ENCODE measurements at regions not wholly inside any gene's neighbourhood (a gene's known extent, or its start where the extent isn't known, plus 50 kb on each side); places are given as distances from the start of the nearest gene placed in this dataset.
"Not testable (repeated sequence)": the region's sequence is repeated elsewhere in the genome, so short reads cannot be mapped to it uniquely, and the experiment has no call there.

- RAD21 ChIA-PET (ENCODE audit: unreplicated experiment); H3K36me3 ChIP-seq (ENCODE audit: control insufficient read depth in 2 of 2, insufficient read depth in 2 of 2, low read length in 1 of 2); H3K4me2 ChIP-seq (ENCODE audit: control insufficient read depth, insufficient read depth); POLR2A ChIA-PET; DNase-seq (ENCODE audit: low read depth, low spot score); H3K9me3 ChIP-seq (replicated peaks; ENCODE audit: control insufficient read depth, insufficient read depth, low read length); ATAC-seq; H3K4me1 ChIP-seq (ENCODE audit: control insufficient read depth, insufficient read depth, low read length); H3K79me2 ChIP-seq (ENCODE audit: control insufficient read depth, insufficient read depth, low read length); H3K9ac ChIP-seq (ENCODE audit: control insufficient read depth, insufficient read depth, low read length); SMC1A ChIA-PET (ENCODE audit: uncharacterized antibody, unreplicated experiment); intact Hi-C loops (cut with micrococcal nuclease; ENCODE audit: unreplicated experiment); H4K20me1 ChIP-seq (ENCODE audit: control insufficient read depth, insufficient read depth); H3K27me3 ChIP-seq (replicated peaks in 1 of 2; ENCODE audit: control insufficient read depth in 2 of 2, insufficient read depth in 2 of 2, low read length in 1 of 2); H3K4me3 ChIP-seq; CTCF ChIA-PET; BruUV-seq (replicated peaks); in situ Hi-C loops (cut with MboI); H2AFZ ChIP-seq (ENCODE audit: control insufficient read depth, low read depth, low read length); H3K27ac ChIP-seq (ENCODE audit: control insufficient read depth, insufficient read depth); FAIRE-seq: not testable (repeated sequence)
- WGBS (ENCODE audit: insufficient coverage, insufficient replicate concordance, low lambda C conversion rate, missing lambda C conversion rate), result 57% methylated on average over 4 of the region's 4 CpGs
Measured at GRCh38 chr1:120357046-120357445, 57.8 kb upstream of the NBPF8 start.

DNA sequence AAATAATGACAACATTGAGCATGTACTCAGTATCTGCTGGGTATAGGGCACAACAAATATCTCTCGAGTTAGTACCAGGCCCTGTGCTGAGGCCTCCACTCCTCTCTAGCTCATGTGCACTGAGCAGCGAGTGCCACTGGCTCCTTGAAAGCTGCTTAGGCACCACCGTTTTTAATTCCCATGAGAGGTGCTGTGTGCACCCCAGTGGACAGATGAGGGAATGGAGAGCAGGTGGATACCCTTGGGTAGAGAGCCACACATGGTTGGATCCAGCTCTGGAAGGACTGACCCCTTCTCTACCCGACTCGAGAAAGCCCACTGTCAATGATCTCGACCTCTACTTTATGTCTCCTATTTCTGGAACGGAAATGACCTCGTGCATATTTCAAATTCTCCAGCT lies 58.7 kb upstream of the NBPF8 start:
- not testable (repeated sequence) for FAIRE-seq; BruUV-seq (replicated peaks)
- 0% methylated on average over 2 of the region's 8 CpGs for WGBS (ENCODE audit: insufficient coverage, insufficient replicate concordance, low lambda C conversion rate, missing lambda C conversion rate)

More for the DNA sequence above, 58.7 kb upstream of the NBPF8 start:
- H3K4me3 ChIP-seq; POLR2A ChIA-PET; H3K27ac ChIP-seq (ENCODE audit: control insufficient read depth, insufficient read depth); H3K9ac ChIP-seq (ENCODE audit: control insufficient read depth, insufficient read depth, low read length); H3K79me2 ChIP-seq (ENCODE audit: control insufficient read depth, insufficient read depth, low read length); H3K9me3 ChIP-seq (replicated peaks; ENCODE audit: control insufficient read depth, insufficient read depth, low read length); H3K27me3 ChIP-seq (replicated peaks in 1 of 2; ENCODE audit: control insufficient read depth in 2 of 2, insufficient read depth in 2 of 2, low read length in 1 of 2); CTCF ChIA-PET; H3K4me1 ChIP-seq (ENCODE audit: control insufficient read depth, insufficient read depth, low read length); H4K20me1 ChIP-seq (ENCODE audit: control insufficient read depth, insufficient read depth); RAD21 ChIA-PET (ENCODE audit: unreplicated experiment); in situ Hi-C loops (cut with MboI); ATAC-seq; H3K36me3 ChIP-seq (ENCODE audit: control insufficient read depth in 2 of 2, insufficient read depth in 2 of 2, low read length in 1 of 2); H3K4me2 ChIP-seq (ENCODE audit: control insufficient read depth, insufficient read depth); SMC1A ChIA-PET (ENCODE audit: uncharacterized antibody, unreplicated experiment); DNase-seq (ENCODE audit: low read depth, low spot score); intact Hi-C loops (cut with micrococcal nuclease; ENCODE audit: unreplicated experiment); H2AFZ ChIP-seq (ENCODE audit: control insufficient read depth, low read depth, low read length): not testable (repeated sequence)
- TF ChIP-seq RAD21 (IDR thresholded peaks at IDR 0.05; ENCODE audit: insufficient read depth, low read depth, low read length) (peak; percentile 38), CTCF (IDR thresholded peaks at IDR 0.05 in 2 of 3, conservative IDR thresholded peaks at IDR 0.05 in 1 of 3; ENCODE audit: control insufficient read depth in 2 of 3, extremely low read depth in 1 of 3, insufficient read depth in 1 of 3, low read depth in 3 of 3, low read length in 3 of 3) (peak in 2 of 3 experiments; percentile 18 to 20; a peak in 3 of 6 replicates)
